Keratinocyte (primary cell): ENCODE measurements at regions not wholly inside any gene's neighbourhood (a gene's known extent, or its start where the extent isn't known, plus 50 kb on each side); places are given as distances from the start of the nearest gene placed in this dataset.

Source experiments
- EZH2 ChIP-seq: IDR thresholded peaks from one replicate; pipeline ENCODE4 v1.6.1; 2012; ENCODE audit warnings: inconsistent platforms, mild to moderate bottlenecking, low read length, moderate library complexity
- TF ChIP-seq, protein P1 (sequence below), 3 experiments: IDR thresholded peaks in 1 of 3; conservative IDR thresholded peaks in 1 of 3; optimal IDR thresholded peaks in 1 of 3; 2 replicates in 2 of 3; 3 replicates in 1 of 3; pipeline versions ENCODE3 to v1.5.1; 2011; ENCODE audit warnings: low read length in 3 of 3, mild to moderate bottlenecking in 3 of 3, moderate library complexity in 2 of 3, control low read depth in 1 of 3, inconsistent platforms in 1 of 3; ENCODE audit not compliant: insufficient read depth in 2 of 3; ENCODE audit errors: extremely low read depth in 1 of 3

DNA sequence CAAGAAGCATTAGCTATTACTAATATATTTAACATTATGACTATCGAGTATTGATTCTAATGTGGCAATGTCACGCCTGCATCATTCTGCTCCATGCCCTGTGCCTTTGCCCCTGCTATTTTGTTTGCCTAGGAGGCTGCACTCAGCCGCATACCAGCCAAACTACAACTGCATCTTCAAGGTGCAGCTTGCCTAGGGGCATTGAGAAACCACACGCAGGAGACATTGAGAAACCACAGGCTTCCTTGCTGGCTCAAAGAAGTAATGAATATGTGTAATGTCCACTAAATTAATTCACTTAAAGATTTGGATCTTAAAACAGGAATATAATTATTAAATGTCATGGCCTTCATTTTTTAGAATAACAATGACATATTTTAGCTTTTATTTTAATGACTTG, 683.6 kb upstream of the TENM3 start:
- TF ChIP-seq, protein P1, sequence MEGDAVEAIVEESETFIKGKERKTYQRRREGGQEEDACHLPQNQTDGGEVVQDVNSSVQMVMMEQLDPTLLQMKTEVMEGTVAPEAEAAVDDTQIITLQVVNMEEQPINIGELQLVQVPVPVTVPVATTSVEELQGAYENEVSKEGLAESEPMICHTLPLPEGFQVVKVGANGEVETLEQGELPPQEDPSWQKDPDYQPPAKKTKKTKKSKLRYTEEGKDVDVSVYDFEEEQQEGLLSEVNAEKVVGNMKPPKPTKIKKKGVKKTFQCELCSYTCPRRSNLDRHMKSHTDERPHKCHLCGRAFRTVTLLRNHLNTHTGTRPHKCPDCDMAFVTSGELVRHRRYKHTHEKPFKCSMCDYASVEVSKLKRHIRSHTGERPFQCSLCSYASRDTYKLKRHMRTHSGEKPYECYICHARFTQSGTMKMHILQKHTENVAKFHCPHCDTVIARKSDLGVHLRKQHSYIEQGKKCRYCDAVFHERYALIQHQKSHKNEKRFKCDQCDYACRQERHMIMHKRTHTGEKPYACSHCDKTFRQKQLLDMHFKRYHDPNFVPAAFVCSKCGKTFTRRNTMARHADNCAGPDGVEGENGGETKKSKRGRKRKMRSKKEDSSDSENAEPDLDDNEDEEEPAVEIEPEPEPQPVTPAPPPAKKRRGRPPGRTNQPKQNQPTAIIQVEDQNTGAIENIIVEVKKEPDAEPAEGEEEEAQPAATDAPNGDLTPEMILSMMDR (optimal IDR thresholded peaks at IDR 0.05 in 1 of 3, IDR thresholded peaks at IDR 0.05 in 1 of 3, conservative IDR thresholded peaks at IDR 0.05 in 1 of 3; ENCODE audit: extremely low read depth in 1 of 3, insufficient read depth in 2 of 3, low read length in 3 of 3), result no peak
- no peak for TF ChIP-seq EZH2
